SK-N-SH treated with all-trans-retinoic acid at 6 μM for 48 hours (cell line): ENCODE measurements at regions not wholly inside any gene's neighbourhood (a gene's known extent, or its start where the extent isn't known, plus 50 kb on each side); places are given as distances from the start of the nearest gene placed in this dataset.

ENCODE experiments used
- ATAC-seq: fragments of 200-7000 bp; cut with Tn5 transposase; 3 replicates; pipeline ENCODE4 v1.9.1; 2020; ENCODE audit warnings: mild to moderate bottlenecking, moderate library complexity
- ARNTL ChIP-seq: fragments of 450-650 bp; formaldehyde crosslinking; IDR thresholded peaks from 2 replicates; pipeline ENCODE4 v1.5.0; 2020; ENCODE audit warnings: low read depth, mild to moderate bottlenecking, moderate library complexity, borderline replicate concordance
- BACH2 ChIP-seq: fragments of 250-450 bp; sonication (Bioruptor Pico); IDR thresholded peaks from 2 replicates; pipeline ENCODE4 v1.9.0; 2021; ENCODE audit warnings: mild to moderate bottlenecking, borderline replicate concordance
- CSDC2 ChIP-seq: fragments of 250-450 bp; sonication (Bioruptor Pico); IDR thresholded peaks from 2 replicates; pipeline ENCODE4 v1.5.0; 2020; ENCODE audit warnings: mild to moderate bottlenecking, moderate library complexity
- ISL1 ChIP-seq: fragments of 250-450 bp; sonication (Bioruptor Pico); IDR thresholded peaks from 2 replicates; pipeline ENCODE4 v2.1.2; 2022; ENCODE audit warnings: mild to moderate bottlenecking, moderate library complexity
- RARB ChIP-seq: fragments of 250-450 bp; sonication (Bioruptor Pico); IDR thresholded peaks from 2 replicates; pipeline ENCODE4 v1.8.0; 2021; ENCODE audit warnings: mild to moderate bottlenecking, moderate library complexity
- TOX ChIP-seq: fragments of 250-450 bp; sonication (Bioruptor Pico); IDR thresholded peaks from 2 replicates; pipeline ENCODE4 v1.8.0; 2021; ENCODE audit warnings: mild to moderate bottlenecking, moderate library complexity, borderline replicate concordance
- ZC3H10 ChIP-seq: fragments of 250-450 bp; sonication (Bioruptor Pico); IDR thresholded peaks from 2 replicates; pipeline ENCODE4 v1.5.1; 2021; ENCODE audit warnings: mild to moderate bottlenecking, moderate library complexity
- ZFP3 ChIP-seq: fragments of 250-450 bp; sonication (Bioruptor Pico); IDR thresholded peaks from 2 replicates; pipeline ENCODE4 v1.5.0; 2020; ENCODE audit warnings: mild to moderate bottlenecking, moderate library complexity
- ZFP30 ChIP-seq: fragments of 450-650 bp; formaldehyde crosslinking; IDR thresholded peaks from 2 replicates; pipeline ENCODE4 v1.5.0; 2022; ENCODE audit warnings: mild to moderate bottlenecking, moderate library complexity
- ZNF565 ChIP-seq: fragments of 450-650 bp; formaldehyde crosslinking; conservative IDR thresholded peaks from 2 replicates; pipeline ENCODE4 v1.5.0; 2020; ENCODE audit warnings: low read depth, mild to moderate bottlenecking, moderate library complexity
- ZNF70 ChIP-seq: fragments of 450-650 bp; formaldehyde crosslinking; IDR thresholded peaks from 2 replicates; pipeline ENCODE4 v1.5.0; 2020; ENCODE audit warnings: mild to moderate bottlenecking, moderate library complexity
- TF ChIP-seq, protein P1 (sequence below): fragments of 250-450 bp; sonication (Bioruptor Pico); IDR thresholded peaks from 2 replicates; pipeline ENCODE4 v1.5.1; 2020; ENCODE audit warnings: low read depth, mild to moderate bottlenecking, moderate library complexity
- TF ChIP-seq, protein P2 (sequence below): fragments of 250-450 bp; sonication (Bioruptor Pico); IDR thresholded peaks from 2 replicates; pipeline ENCODE4 v1.8.0; 2020; ENCODE audit warnings: mild to moderate bottlenecking, moderate library complexity, borderline replicate concordance
- TF ChIP-seq, protein P3 (sequence below): fragments of 250-450 bp; sonication (Bioruptor Pico); IDR thresholded peaks from 2 replicates; pipeline ENCODE4 v1.8.0; 2021; ENCODE audit warnings: low read depth, mild to moderate bottlenecking, moderate library complexity, borderline replicate concordance
- TF ChIP-seq, protein P4 (sequence below): fragments of 250-450 bp; sonication (Bioruptor Pico); IDR thresholded peaks from 2 replicates; pipeline ENCODE4 v1.5.0; 2020; ENCODE audit warnings: mild to moderate bottlenecking, moderate library complexity

DNA sequence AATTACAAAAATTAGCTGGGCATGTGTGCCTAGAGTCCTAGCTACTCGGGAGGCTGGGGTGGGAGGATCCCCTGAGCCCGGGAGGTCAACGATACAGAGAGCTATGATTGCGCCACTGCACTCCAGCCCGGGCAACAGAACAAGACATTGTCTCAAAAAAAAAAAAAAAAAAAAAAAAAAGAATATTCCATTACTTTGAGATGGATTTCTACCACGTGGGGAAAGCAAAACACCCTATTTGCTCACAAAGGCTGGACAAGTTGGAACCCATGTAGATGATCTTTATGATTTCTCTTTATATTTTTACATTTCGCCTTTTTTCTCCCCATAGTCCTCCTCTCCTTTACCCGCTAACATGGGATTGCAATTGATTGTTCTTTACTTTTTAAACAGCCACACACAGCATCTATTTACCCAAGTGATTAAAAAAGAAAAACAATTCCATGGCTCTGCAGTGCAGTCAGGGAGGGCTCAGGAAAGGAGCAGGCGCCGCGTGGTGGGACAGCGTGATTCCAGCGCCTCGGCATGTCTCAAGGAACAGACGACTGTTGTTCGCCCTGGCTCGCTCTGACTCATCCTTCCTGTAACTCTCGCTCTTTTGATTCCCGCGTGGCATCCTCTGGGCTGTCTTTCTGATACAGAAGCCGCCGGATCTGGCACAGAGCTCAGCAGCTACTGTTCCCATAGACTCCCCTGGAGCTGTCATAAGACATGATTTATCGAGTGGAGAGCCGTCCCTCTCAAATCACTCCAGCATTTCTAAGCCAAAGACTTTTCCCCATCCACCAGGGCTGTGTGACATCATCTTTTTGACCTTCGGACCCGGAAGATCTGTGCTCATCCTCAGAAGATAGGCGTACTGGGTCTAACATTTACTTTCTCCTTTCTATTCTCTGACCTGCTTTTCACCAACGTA is 230.4 kb upstream of the AGAP1 start:
- ATAC-seq, result peak; percentile 99
- TF ChIP-seq, protein P1, sequence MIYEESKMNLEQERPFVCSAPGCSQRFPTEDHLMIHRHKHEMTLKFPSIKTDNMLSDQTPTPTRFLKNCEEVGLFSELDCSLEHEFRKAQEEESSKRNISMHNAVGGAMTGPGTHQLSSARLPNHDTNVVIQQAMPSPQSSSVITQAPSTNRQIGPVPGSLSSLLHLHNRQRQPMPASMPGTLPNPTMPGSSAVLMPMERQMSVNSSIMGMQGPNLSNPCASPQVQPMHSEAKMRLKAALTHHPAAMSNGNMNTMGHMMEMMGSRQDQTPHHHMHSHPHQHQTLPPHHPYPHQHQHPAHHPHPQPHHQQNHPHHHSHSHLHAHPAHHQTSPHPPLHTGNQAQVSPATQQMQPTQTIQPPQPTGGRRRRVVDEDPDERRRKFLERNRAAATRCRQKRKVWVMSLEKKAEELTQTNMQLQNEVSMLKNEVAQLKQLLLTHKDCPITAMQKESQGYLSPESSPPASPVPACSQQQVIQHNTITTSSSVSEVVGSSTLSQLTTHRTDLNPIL (CRISPR knock-in tag), result peak; percentile 11; the same call in 1 of the 2 replicates
- TF ChIP-seq ARNTL (CRISPR knock-in tag), result no peak
- TF ChIP-seq, all 23 proteins: peak for 1

DNA sequence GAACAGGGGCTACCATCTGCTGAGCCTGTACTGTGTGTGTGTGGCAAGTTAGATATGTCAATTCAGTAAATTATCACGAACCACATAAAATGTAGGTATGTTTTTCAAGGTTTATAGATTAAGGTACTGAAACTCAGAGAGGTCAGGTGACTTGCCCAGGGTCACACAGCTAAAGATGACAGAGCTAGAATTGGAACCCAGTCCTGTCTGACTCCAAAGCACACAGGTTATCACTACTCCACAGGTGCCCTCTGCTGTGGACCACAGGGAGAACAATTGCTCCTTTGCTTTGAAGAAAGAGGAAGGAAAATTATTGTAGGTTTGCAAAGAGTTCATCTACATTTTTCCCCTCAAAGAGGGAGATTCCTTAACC is 229.7 kb upstream of the AGAP1 start:
- TF ChIP-seq, protein P2, sequence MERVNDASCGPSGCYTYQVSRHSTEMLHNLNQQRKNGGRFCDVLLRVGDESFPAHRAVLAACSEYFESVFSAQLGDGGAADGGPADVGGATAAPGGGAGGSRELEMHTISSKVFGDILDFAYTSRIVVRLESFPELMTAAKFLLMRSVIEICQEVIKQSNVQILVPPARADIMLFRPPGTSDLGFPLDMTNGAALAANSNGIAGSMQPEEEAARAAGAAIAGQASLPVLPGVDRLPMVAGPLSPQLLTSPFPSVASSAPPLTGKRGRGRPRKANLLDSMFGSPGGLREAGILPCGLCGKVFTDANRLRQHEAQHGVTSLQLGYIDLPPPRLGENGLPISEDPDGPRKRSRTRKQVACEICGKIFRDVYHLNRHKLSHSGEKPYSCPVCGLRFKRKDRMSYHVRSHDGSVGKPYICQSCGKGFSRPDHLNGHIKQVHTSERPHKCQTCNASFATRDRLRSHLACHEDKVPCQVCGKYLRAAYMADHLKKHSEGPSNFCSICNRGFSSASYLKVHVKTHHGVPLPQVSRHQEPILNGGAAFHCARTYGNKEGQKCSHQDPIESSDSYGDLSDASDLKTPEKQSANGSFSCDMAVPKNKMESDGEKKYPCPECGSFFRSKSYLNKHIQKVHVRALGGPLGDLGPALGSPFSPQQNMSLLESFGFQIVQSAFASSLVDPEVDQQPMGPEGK, result 0 out of 2 replicates have a peak, but pooled peaks have one; percentile 10
- TF ChIP-seq ZNF70 (CRISPR knock-in tag), result no peak
- no peak for TF ChIP-seq ZC3H10 (CRISPR knock-in tag)
- ATAC-seq, result peak; percentile 23; the same call in 2 of the 3 replicates

DNA sequence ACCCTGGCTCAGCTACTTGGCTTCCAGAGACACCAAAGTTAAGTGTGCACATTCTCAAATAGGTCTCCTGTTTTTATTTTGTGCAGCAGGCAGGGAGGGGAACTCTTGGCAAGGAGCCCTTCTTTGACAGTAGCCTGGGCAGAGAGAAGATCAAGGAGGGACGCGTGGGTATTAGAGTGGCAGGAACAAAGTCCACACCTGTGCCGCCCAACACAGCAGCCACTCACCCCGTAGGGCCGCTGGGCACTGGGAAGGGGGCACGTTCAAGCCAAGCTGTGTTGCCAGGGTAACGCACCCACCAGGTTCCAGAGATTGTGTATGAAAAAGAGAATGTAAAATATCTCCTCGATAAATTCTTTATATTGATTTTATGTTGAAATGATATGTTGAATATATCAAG is 229.3 kb upstream of the AGAP1 start:
- ATAC-seq, result no peak

More for the DNA sequence above, 229.3 kb upstream of the AGAP1 start:
- no peak for TF ChIP-seq TOX (CRISPR knock-in tag)
- TF ChIP-seq ZFP3 (CRISPR knock-in tag), result no peak
- no peak for TF ChIP-seq ZFP30 (CRISPR knock-in tag)
- TF ChIP-seq RARB (CRISPR knock-in tag), result no peak
- no peak for TF ChIP-seq ARNTL (CRISPR knock-in tag)
- no peak for TF ChIP-seq ISL1 (CRISPR knock-in tag)
- no peak for TF ChIP-seq CSDC2 (CRISPR knock-in tag)
- TF ChIP-seq, protein P1 (CRISPR knock-in tag), result no peak
- TF ChIP-seq ZNF565, result no peak
- TF ChIP-seq, protein P2, result no peak
- TF ChIP-seq, protein P3, sequence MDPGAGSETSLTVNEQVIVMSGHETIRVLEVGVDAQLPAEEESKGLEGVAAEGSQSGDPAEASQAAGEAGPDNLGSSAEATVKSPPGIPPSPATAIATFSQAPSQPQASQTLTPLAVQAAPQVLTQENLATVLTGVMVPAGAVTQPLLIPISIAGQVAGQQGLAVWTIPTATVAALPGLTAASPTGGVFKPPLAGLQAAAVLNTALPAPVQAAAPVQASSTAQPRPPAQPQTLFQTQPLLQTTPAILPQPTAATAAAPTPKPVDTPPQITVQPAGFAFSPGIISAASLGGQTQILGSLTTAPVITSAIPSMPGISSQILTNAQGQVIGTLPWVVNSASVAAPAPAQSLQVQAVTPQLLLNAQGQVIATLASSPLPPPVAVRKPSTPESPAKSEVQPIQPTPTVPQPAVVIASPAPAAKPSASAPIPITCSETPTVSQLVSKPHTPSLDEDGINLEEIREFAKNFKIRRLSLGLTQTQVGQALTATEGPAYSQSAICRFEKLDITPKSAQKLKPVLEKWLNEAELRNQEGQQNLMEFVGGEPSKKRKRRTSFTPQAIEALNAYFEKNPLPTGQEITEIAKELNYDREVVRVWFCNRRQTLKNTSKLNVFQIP, result no peak
- TF ChIP-seq ZC3H10 (CRISPR knock-in tag), result no peak
- TF ChIP-seq, protein P4, sequence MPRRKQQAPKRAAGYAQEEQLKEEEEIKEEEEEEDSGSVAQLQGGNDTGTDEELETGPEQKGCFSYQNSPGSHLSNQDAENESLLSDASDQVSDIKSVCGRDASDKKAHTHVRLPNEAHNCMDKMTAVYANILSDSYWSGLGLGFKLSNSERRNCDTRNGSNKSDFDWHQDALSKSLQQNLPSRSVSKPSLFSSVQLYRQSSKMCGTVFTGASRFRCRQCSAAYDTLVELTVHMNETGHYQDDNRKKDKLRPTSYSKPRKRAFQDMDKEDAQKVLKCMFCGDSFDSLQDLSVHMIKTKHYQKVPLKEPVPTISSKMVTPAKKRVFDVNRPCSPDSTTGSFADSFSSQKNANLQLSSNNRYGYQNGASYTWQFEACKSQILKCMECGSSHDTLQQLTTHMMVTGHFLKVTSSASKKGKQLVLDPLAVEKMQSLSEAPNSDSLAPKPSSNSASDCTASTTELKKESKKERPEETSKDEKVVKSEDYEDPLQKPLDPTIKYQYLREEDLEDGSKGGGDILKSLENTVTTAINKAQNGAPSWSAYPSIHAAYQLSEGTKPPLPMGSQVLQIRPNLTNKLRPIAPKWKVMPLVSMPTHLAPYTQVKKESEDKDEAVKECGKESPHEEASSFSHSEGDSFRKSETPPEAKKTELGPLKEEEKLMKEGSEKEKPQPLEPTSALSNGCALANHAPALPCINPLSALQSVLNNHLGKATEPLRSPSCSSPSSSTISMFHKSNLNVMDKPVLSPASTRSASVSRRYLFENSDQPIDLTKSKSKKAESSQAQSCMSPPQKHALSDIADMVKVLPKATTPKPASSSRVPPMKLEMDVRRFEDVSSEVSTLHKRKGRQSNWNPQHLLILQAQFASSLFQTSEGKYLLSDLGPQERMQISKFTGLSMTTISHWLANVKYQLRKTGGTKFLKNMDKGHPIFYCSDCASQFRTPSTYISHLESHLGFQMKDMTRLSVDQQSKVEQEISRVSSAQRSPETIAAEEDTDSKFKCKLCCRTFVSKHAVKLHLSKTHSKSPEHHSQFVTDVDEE (CRISPR knock-in tag), result no peak
- no peak for TF ChIP-seq BACH2 (CRISPR knock-in tag)
